GM18508 (cell line): ENCODE measurements at regions not wholly inside any gene's neighbourhood (a gene's known extent, or its start where the extent isn't known, plus 50 kb on each side); places are given as distances from the start of the nearest gene placed in this dataset.

ENCODE experiments used
- ATAC-seq: cut with Tn5 transposase; IDR thresholded peaks from one replicate; pipeline ENCODE4 v1.9.1; 2021; ENCODE audit warnings: moderate number of reproducible peaks; ENCODE audit not compliant: insufficient read depth, unreplicated experiment

- ATAC-seq: no peak
These were observed 349.9 kb upstream of the TGFBR2 start for GRCh38 chr3:30256474-30256873.

- no peak for ATAC-seq
These were observed 347.7 kb upstream of the TGFBR2 start for GRCh38 chr3:30258426-30259392.

GRCh38 chr3:30259730-30260129, 346.7 kb upstream of the TGFBR2 start:
- ATAC-seq: no peak

- ATAC-seq: no peak
These were observed 345.6 kb upstream of the TGFBR2 start for GRCh38 chr3:30260762-30261161.

GRCh38 chr3:30263238-30263924, 343.0 kb upstream of the TGFBR2 start:
- no peak for ATAC-seq

GRCh38 chr3:30263925-30264313, 342.5 kb upstream of the TGFBR2 start:
- no peak for ATAC-seq

- ATAC-seq: no peak
These were observed 339.9 kb upstream of the TGFBR2 start for GRCh38 chr3:30266524-30266923.

GRCh38 chr3:30268288-30268687, 338.1 kb upstream of the TGFBR2 start:
- no peak for ATAC-seq

GRCh38 chr3:30269751-30270445, 336.5 kb upstream of the TGFBR2 start:
- ATAC-seq: peak; percentile 84

- ATAC-seq: no peak
These were observed 334.6 kb upstream of the TGFBR2 start for GRCh38 chr3:30271781-30272180.

GRCh38 chr3:30273304-30274072, 332.9 kb upstream of the TGFBR2 start:
- no peak for ATAC-seq

- no peak for ATAC-seq
These were observed 328.9 kb upstream of the TGFBR2 start for GRCh38 chr3:30277494-30277893.

- no peak for ATAC-seq
These were observed 324.9 kb upstream of the TGFBR2 start for GRCh38 chr3:30281526-30281925.

- no peak for ATAC-seq
These were observed 324.2 kb upstream of the TGFBR2 start for GRCh38 chr3:30282154-30282696.

GRCh38 chr3:30285188-30286006, 321.0 kb upstream of the TGFBR2 start:
- ATAC-seq: no peak

- ATAC-seq: no peak
These were observed 320.3 kb upstream of the TGFBR2 start for GRCh38 chr3:30286007-30286669.

GRCh38 chr3:30286811-30287210, 319.6 kb upstream of the TGFBR2 start:
- ATAC-seq: no peak

GRCh38 chr3:30288830-30289229, 317.6 kb upstream of the TGFBR2 start:
- ATAC-seq: no peak

GRCh38 chr3:30289324-30289723, 317.1 kb upstream of the TGFBR2 start:
- no peak for ATAC-seq
